GM18873 (cell line): ENCODE measurements at regions not wholly inside any gene's neighbourhood (a gene's known extent, or its start where the extent isn't known, plus 50 kb on each side); places are given as distances from the start of the nearest gene placed in this dataset.
"Not testable (repeated sequence)": the region's sequence is repeated elsewhere in the genome, so short reads cannot be mapped to it uniquely, and the experiment has no call there.

Source experiments
- ATAC-seq: cut with Tn5 transposase; IDR thresholded peaks from one replicate; pipeline ENCODE4 v1.9.1; 2021; ENCODE audit warnings: mild to moderate bottlenecking, moderate library complexity, moderate number of reproducible peaks; ENCODE audit not compliant: unreplicated experiment, low FRiP score

DNA sequence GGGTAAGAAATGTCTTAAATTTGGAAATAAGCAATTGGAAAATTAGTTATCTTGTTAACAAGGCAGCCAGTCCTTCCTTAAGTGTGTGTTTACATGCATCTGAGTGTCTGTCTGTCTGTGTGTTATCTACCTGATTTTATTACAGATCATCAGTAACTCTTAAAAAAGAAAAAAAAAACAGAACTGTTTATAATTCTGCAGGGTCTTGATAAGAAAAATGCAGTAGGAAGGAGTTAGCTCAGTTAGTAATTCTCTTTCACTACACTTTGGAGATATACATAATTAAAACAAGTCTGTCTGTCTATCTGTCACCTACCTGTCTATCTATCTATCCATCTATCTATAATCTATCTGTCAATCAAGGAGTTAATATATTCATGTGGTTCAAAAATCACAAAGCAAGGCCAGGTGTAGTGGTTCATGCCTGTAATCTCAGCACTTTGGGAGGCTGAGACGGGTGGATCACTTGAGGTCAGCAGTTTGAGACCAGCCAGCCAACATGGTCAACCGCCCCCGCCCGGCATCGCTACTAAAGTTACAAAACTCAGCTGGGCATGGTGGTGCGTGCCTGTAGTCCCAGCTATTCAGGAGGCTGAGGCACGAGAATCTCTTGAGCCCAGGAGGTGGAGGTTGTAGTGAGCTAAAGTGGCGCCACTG is 135.5 kb upstream of the SGO1 start:
- no peak for ATAC-seq

- no peak for ATAC-seq
Measured at GRCh38 chr3:20320489-20320888, 134.5 kb upstream of the SGO1 start.

GRCh38 chr3:20319551-20319950 is 133.5 kb upstream of the SGO1 start:
- ATAC-seq, result no peak

- no peak for ATAC-seq
Measured at GRCh38 chr3:20317616-20318015, 131.6 kb upstream of the SGO1 start.

DNA sequence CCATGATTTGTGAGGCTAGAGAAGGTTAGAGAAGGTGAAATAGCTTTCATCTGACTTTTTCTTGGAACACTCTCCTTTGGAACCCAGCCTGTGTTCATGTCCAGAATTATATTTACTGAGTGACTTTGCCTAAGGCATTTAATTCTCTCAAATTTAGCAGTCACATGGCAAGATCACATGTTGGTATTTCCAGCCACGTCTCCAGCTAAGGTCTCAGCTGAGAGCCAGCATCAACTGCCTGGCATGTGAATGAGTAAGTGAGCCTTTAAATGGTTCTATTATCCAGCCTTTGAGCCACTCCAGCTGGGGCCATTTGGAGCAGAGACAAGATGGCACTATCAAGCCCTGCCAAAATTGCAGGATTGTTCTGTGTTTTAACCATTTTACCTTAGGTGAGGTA is 130.2 kb upstream of the SGO1 start:
- ATAC-seq, result no peak

- ATAC-seq, result no peak
Measured at GRCh38 chr3:20310629-20311028, 124.6 kb upstream of the SGO1 start.

DNA sequence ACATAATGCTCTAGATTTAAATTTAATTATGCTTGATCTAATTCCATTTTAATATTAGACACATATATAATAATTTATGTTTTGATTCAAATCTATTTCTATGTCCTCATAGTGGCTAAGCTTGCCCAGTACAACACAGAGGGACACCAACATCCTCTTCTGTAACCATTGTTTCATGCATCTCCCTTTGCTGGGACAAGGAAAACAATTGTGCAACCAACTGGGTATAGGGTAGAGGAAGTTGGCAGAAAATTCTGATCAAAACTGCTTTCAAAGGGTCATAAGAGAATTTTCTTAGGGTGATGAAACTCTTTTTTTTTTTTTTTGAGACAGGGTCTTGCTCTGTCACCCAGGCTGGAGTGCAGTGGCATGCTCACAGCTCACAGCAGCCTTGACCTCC is 121.4 kb upstream of the SGO1 start:
- no peak for ATAC-seq

GRCh38 chr3:20305647-20306046 is 119.6 kb upstream of the SGO1 start:
- no peak for ATAC-seq

DNA sequence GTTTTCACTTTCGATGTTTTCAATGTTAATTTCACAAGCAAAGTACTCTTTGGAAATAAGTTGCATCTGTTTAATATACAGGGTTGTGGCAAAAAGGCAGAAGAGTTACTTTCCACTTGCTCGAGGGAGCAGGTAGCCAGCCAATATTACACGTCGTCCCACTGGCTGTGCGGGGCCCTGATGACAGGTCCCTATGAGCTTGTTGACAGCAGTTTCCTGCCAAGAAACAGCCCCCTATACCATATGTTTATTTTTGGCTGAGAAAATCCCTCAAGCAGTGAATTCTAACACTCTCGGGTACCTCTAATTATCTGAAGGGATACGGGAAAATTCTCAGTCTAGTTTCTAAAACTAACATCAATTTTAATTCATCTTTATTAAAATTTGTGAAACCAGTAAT is 116.8 kb upstream of the SGO1 start:
- no peak for ATAC-seq

- no peak for ATAC-seq
Measured at GRCh38 chr3:20288050-20288449, 102.0 kb upstream of the SGO1 start.

DNA sequence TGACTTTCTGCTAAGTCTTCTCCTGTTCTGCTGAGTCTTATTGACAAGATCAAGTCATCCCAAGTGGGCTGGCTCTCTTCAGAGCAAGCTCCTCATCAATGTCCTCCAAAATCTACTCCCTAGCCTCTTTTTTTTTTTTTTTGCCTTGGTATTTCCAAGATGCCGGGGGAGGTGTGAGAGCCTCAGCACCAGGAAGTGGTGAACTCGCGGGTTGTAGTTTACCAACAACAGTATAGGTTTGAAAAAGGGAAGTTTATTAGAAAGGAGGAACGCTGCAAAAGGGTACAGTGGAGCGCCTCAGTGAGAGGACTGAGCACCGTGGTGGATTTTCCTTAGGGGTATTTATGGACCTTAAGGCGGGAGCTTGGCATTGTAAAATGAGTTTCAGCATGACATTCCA is 94.3 kb upstream of the SGO1 start:
- no peak for ATAC-seq

- ATAC-seq, result not testable (repeated sequence)
Measured at GRCh38 chr3:20265977-20266376, 80.0 kb upstream of the SGO1 start.

DNA sequence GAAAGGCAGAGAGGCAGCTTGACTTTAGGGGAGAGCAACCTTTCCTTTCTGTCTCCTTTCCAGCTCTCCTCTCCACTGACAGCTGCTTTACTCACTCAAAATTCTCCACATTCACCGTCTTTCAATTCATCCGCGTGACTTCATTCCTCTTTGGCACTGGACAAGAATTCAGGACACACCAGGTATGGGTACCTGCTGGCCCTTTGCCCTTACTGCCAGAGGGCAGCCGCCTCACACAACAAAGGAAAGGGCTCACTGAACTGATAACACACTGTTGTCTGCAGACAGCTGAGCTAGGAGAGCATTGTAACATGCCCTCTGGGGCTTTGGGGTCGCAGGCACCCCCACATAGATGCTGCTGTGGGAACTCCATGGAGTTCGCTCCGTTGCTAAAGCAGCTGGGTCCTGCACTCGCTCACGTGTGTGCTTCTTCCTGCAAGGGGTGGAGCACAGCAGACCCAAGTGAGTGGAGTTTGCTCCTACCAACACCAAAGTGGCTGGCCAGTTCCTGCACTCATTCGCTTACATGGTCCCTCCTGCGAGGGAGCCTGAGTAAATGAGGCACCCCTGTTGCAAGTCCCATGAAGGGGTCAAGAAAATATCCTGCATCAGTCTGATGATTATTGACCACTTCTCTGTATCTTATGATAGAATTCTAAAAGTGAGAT is 79.0 kb upstream of the SGO1 start:
- ATAC-seq, result no peak

DNA sequence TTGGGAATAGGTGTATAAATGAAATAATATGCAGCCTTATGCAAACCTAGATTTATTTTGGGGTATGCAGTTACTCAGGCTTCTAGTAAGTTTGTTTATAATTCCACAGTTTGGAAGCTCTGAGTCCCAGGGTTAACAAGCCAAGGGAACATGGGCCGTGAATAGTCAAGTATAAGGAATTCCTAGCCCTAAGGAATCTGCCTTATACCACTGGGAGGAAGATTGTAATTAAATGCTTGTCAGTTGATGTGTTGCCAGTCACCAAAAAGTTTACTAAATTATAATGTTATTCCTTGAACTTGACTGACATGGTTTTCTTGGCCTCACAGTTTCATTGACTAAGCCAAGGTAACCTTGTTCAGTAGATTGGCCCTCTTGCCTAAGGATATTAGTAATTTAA is 72.4 kb upstream of the SGO1 start:
- ATAC-seq, result no peak

DNA sequence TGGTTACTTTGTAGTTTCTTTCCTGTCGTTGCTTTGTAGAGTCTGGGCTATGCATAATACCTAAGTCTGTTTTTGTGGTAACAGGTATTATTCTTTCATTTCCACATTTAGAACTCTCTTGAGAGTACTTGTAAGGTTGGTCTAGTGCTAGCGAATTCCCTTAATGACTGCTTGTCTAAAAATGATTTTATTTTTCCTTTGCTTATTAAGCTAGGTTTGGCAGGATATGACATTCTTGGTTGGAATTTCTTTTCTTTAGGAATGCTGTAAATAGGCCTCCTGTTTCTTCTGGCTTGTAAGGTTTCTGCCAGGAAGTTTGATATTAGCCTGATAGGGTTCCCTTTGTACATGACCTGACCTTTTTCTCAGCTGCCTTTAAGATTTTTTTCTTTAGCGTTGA is 70.1 kb upstream of the SGO1 start:
- no peak for ATAC-seq

- no peak for ATAC-seq
Measured at GRCh38 chr3:20254268-20255117, 68.5 kb upstream of the SGO1 start.

DNA sequence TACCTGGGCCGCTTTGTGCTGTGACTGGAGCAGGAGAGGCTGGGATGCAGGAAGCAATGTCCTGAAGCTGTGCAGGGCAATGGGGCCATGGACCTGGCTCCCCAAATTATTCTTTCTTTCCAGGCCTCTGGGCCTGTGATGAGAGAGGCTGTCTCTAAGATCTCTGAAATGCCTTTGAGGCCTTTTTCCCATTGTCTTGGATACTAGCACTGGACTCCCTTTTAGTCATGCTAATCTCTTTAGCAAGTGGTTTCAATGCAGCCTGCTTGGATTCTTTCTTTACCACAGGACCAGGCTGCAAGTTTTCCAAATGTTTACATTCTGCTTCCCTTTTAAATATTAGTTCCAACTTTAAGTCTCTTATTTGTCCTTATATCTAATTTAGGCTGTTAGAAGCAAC is 64.8 kb upstream of the SGO1 start:
- no peak for ATAC-seq

DNA sequence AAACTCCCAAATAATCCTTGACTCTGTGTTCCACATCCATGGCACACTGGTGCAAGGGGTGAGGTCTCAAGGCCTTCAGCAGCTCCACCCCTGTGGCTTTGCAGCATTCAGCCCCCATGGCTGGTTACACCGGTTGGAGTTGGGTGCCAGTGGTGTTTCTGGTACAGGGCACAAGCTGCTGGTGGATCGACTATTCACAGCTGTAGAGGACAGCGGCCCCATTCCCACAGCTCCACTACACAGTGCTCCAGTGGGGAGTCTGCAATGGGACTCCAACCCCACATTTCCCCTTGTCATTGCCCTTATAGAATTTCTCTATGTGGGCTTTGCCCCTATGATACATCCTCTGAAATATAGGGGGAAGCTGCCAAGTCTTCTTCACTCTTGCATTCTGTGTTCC is 64.3 kb upstream of the SGO1 start:
- ATAC-seq, result no peak

DNA sequence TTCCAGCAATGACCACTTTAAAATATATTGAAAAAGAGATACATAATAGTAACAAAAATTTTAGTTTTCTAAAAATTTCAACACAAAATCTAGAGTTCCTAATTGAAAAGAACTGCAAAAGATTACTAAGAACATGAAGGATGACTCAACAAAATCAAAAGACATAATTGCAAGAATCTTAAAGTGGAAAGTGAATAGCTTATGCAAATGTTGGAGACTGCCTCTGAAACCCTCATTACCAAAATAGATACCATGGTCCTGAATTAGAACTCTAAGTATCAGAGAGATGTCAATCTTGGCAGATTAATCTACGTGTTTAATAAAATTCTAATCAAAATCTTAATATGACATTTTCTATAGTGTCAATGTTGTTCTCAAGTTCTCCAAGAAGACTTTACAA is 60.7 kb upstream of the SGO1 start:
- peak; percentile 83 for ATAC-seq

DNA sequence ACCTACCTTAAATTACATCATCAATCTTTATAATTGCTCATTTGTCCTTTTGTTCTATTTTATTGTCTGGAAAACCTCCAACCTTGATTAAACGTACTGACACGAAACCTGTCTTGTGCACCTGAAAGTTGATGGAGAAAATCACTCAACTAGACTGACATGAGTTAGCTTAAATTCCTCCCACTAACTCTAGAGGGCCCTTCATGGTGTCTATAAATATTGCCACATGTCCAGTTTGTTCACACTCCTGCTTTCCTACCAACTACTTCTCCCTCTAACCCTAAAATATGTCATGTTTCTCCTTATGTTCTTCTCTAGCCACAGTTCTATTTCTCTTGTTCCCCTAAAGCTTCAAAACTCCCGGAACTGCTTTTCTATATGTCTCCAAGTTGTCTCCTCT is 59.8 kb upstream of the SGO1 start:
- no peak for ATAC-seq

DNA sequence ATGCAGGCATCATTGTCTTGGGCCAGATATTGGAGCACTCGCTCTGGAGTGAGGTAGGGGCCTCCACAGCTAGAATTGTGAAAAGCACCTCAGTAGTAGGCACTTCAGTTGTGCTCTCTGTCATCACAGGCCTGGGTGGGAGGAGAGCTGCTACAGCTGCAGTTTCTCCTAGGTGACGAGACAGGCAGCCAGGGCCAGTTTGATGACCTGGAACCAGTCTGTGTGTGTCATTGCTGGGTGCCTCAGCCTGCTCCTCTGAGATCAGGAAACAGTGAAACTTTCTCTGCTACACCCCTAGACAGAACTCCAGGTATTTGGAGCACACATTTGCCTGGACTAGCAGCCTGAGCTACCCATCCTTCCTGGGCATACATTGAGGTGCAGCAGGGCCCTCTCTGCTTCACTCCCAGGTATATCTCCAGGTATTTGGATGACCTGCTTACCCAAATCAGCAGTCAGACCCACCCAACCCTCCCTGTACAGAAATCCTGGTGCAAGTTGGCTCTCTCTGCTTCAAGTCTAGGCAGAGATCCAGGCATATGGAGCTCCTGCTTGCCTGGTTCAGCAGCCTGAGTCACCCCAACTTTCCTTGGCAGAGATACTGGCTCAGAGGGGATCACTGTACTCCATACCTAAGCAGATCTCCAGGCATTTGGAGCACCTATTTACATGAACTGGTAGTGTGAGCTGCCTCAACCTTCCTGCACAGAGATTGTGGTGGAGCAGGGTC is 54.3 kb upstream of the SGO1 start:
- ATAC-seq, result no peak
